HFF-Myc (cell line): ENCODE measurements at regions not wholly inside any gene's neighbourhood (a gene's known extent, or its start where the extent isn't known, plus 50 kb on each side); places are given as distances from the start of the nearest gene placed in this dataset.

ENCODE experiments used
- DNase-seq: peaks from one replicate; pipeline ENCODE4 v3.0.0-alpha.2; 2011; ENCODE audit warnings: low read depth; ENCODE audit errors: extremely low read depth
- H3K4me3 ChIP-seq: replicated peaks from 2 replicates; pipeline ENCODE4 v1.5.1; 2011; ENCODE audit warnings: low read depth, mild to moderate bottlenecking, control low read depth, low read length
- CTCF ChIP-seq: IDR thresholded peaks from 2 replicates; pipeline ENCODE4 v1.5.1; 2012; ENCODE audit warnings: mild to moderate bottlenecking, low read depth, low read length, control low read depth; ENCODE audit errors: missing control alignments

- no peak overlapping the region for H3K4me3 ChIP-seq
- no peak for TF ChIP-seq CTCF
- no peak for DNase-seq
Measured at GRCh38 chr6:62721408-62721807, 435.4 kb upstream of the KHDRBS2 start.

GRCh38 chr6:62716719-62717118, 430.7 kb upstream of the KHDRBS2 start:
- TF ChIP-seq CTCF: no peak
- no peak for DNase-seq
- no peak overlapping the region for H3K4me3 ChIP-seq

GRCh38 chr6:62714112-62714511, 428.1 kb upstream of the KHDRBS2 start:
- H3K4me3 ChIP-seq: no peak overlapping the region
- no peak for TF ChIP-seq CTCF
- DNase-seq: no peak

GRCh38 chr6:62711750-62712149, 425.7 kb upstream of the KHDRBS2 start:
- no peak overlapping the region for H3K4me3 ChIP-seq
- TF ChIP-seq CTCF: no peak
- no peak for DNase-seq

GRCh38 chr6:62707914-62708313, 421.9 kb upstream of the KHDRBS2 start:
- no peak overlapping the region for H3K4me3 ChIP-seq
- TF ChIP-seq CTCF: no peak
- DNase-seq: no peak

- no peak for TF ChIP-seq CTCF
- no peak overlapping the region for H3K4me3 ChIP-seq
- DNase-seq: no peak
Measured at GRCh38 chr6:62707156-62707555, 421.1 kb upstream of the KHDRBS2 start.

GRCh38 chr6:62683063-62683462, 397.0 kb upstream of the KHDRBS2 start:
- no peak overlapping the region for H3K4me3 ChIP-seq
- no peak for DNase-seq
- TF ChIP-seq CTCF: no peak
